ENCODE measurements at regions not wholly inside any gene's neighbourhood (a gene's known extent, or its start where the extent isn't known, plus 50 kb on each side); places are given as distances from the start of the nearest gene placed in this dataset.

DNA sequence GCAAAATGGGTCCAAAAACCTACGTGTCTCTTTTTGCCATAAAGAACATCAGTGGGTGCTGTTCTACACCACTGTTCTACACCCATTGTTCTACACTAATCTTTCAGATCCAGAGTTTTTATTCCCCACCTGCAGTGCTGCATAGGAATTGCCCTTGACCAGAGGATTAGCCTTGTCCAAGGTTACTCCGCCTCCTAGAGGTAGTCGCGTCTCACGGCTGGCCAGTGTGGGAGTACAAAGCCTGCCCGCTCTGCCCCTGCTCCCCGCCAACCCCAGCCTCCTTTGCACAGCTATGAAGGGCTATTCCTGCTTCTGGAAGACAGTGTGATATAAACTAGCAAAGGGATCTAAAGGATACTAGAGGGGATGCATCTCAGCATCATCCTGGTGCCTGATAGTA lies 222.1 kb upstream of the LMCD1 start:
- Histone ChIP-seq H3K4me2 (ENCODE audit: insufficient read depth, low read length) (no peak overlapping the region), H3K9ac (replicated peaks; ENCODE audit: extremely low read depth, insufficient read depth, low read length) (no peak overlapping the region), H3K4me3 (replicated peaks in 1 of 3; ENCODE audit: insufficient read depth in 1 of 3, low read depth in 1 of 3, low read length in 3 of 3) (no peak overlapping the region), H3K4me1 (ENCODE audit: control insufficient read depth, extremely low read depth, insufficient read depth, low read length) (no peaks in the 10 kb centered on the region), H3K36me3 (ENCODE audit: control insufficient read depth in 2 of 2, extremely low read depth in 1 of 2, insufficient read depth in 2 of 2, low read length in 2 of 2) (no peaks in the 10 kb centered on the region), H3K9me3 (replicated peaks; ENCODE audit: control insufficient read depth, insufficient read depth, low read length) (no peaks in the 10 kb centered on the region), H3K27me3 (ENCODE audit: control insufficient read depth in 2 of 2, insufficient read depth in 2 of 2, low read length in 2 of 2) (no peaks in the 10 kb centered on the region), H3K9me1 (replicated peaks; ENCODE audit: control insufficient read depth, extremely low read depth, insufficient read depth, low read length) (no peaks in the 10 kb centered on the region), H3K79me2 (ENCODE audit: control insufficient read depth, insufficient read depth, low read length) (no peaks in the 10 kb centered on the region), H3K27ac (ENCODE audit: insufficient read depth, low read depth, low read length) (no peak overlapping the region), H4K20me1 (replicated peaks; ENCODE audit: control insufficient read depth, extremely low read depth, insufficient read depth, low read length) (no peaks in the 10 kb centered on the region), H2AFZ (ENCODE audit: low read depth, low read length) (no peak overlapping the region)
- intact Hi-C loops (cut with micrococcal nuclease) (no loop called here), dilution Hi-C loops (cut with MboI; ENCODE audit: extremely low pct_ligation_motif_present, low sequenced_read_pairs) (no loop called here)
- CTCF ChIA-PET, result interaction anchor here (0.8 kb wide), 1 partner anchor 9 kb away, joined by 3 read pairs; no protein-coding TSS in a partner anchor
- DNase-seq (ENCODE audit: low read depth, low spot score) (no peak), FAIRE-seq (no peak)
- POLR2A ChIA-PET, result no interaction called here
- TF ChIP-seq GATA2 (IDR thresholded peaks at IDR 0.05; ENCODE audit: insufficient read depth, insufficient read length, low read depth, low read length) (no peak), MYC (IDR thresholded peaks at IDR 0.05; ENCODE audit: low read depth, low read length) (no peak), FOS (IDR thresholded peaks at IDR 0.05; ENCODE audit: borderline replicate concordance, insufficient read depth, low read length) (no peak), EZH2 (IDR thresholded peaks at IDR 0.05; ENCODE audit: borderline replicate concordance, low read depth, low read length, severe bottlenecking) (no peak), POLR2AphosphoS5 (IDR thresholded peaks at IDR 0.05; ENCODE audit: insufficient read depth, low read depth, low read length) (no peak)
- TF ChIP-seq, protein P1, sequence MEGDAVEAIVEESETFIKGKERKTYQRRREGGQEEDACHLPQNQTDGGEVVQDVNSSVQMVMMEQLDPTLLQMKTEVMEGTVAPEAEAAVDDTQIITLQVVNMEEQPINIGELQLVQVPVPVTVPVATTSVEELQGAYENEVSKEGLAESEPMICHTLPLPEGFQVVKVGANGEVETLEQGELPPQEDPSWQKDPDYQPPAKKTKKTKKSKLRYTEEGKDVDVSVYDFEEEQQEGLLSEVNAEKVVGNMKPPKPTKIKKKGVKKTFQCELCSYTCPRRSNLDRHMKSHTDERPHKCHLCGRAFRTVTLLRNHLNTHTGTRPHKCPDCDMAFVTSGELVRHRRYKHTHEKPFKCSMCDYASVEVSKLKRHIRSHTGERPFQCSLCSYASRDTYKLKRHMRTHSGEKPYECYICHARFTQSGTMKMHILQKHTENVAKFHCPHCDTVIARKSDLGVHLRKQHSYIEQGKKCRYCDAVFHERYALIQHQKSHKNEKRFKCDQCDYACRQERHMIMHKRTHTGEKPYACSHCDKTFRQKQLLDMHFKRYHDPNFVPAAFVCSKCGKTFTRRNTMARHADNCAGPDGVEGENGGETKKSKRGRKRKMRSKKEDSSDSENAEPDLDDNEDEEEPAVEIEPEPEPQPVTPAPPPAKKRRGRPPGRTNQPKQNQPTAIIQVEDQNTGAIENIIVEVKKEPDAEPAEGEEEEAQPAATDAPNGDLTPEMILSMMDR (IDR thresholded peaks at IDR 0.05; ENCODE audit: extremely low read depth in 1 of 2, insufficient read depth in 1 of 2, low read depth in 1 of 2, low read length in 2 of 2), result no peak
- no TSS peak for BruUV-seq (replicated peaks)

All from endothelial cell of umbilical vein (primary cell).